NCI-H2107 treated with DMSO at 0.1 percent for 48 hours (cell line): ENCODE measurements at regions not wholly inside any gene's neighbourhood (a gene's known extent, or its start where the extent isn't known, plus 50 kb on each side); places are given as distances from the start of the nearest gene placed in this dataset.
"Not testable (repeated sequence)": the region's sequence is repeated elsewhere in the genome, so short reads cannot be mapped to it uniquely, and the experiment has no call there.

Experiments
- DNase-seq: peaks from one replicate; lab custom pipeline; 2025; ENCODE audit not compliant: unreplicated experiment; lab: John Stamatoyannopoulos, UW

DNA sequence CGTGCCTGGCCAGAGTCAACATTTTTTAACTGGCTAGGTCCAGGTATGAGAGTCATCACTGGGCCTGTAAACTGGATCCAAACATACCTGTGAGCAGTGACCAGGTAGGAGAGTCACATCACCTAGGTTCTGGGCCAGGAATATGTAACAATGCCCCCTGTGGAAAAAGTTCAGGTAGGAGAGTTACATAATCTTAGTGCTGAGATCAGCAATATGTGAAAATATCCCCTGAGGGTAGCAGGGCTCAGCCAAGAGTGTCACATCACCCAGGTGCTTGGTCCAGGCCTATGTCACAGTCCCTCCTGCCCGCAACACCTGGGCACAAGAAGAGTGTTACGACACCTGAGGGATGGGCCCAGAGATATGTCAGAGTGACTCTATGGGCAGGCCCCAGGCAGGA lies 2104.7 kb downstream of the TP53TG3F start:
- DNase-seq: no peak

DNA sequence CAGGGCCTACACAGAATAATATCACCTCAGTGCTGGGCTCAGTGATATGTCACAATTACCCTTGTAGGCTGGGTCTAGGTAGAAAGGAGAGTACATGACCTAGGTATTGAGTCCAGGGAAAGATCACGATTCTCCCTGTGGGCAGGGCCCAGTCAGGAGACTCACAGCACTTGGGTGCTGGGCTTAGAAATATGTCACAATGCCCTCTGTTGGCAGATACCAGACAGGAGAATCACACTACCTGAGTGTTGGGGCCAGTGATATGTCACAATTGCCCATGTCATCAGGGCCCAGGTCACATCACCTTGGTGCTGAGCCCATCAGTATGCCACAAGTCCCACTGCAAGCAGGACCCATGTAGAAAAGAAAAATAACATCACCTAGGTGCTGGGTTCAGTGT lies 2105.5 kb downstream of the TP53TG3F start:
- DNase-seq: no peak

DNA sequence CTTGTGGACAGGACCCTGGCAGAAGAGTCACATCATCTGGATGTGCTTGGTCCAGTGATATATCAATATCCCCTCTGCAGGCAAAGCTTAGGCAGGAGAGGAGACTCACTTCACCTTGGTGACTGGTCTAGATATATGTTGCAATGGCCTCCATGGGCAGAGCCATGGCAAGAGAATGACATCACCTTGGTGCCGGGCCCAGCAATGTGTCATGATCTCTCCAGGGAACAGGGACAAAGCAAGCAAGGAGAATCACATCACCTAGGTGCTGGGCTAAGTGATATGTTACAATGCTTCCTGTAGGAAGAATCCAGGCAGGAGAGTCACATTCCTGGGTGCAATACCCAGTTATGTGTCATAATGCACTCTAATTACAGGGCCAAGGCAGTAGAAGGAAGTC lies 2106.2 kb downstream of the TP53TG3F start:
- no peak for DNase-seq

DNA sequence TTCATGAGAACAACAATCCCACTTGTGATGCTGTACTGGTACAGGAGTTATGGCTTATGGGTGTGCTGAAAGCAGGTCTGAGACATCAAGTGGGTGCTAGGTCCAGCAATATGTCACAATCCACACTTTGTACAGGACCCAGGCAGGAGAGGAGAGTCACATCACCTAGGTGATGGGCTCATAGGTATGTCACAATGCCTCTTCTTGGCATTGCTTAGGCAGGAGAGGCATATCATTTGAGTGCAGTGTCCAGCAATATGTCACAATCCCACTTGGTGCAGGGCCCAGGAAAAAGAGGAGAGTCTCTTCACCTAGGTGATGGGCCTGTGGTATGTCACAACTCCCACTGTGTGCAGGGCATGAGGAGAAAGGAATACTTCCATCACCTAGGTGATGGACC lies 2110.0 kb downstream of the TP53TG3F start:
- DNase-seq: no peak

DNA sequence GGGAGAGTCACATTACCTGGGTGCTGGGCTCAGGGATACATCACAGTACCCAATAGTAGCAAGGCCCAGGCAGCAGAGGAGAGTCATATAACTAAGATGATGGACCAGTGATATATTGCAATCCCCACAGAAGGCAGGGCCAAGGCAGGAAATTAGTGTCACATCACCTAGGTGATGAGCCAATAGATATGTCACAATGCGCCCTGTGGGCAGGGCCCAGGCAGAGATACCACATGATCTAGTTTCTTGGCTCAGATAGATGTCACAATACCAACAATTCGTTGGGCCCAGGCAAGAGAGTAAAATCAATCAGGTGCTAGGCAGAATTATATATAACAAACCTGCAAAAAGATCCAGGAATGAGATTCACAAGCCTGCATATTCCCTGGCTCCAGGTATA lies 2111.5 kb downstream of the TP53TG3F start:
- DNase-seq: no peak

DNA sequence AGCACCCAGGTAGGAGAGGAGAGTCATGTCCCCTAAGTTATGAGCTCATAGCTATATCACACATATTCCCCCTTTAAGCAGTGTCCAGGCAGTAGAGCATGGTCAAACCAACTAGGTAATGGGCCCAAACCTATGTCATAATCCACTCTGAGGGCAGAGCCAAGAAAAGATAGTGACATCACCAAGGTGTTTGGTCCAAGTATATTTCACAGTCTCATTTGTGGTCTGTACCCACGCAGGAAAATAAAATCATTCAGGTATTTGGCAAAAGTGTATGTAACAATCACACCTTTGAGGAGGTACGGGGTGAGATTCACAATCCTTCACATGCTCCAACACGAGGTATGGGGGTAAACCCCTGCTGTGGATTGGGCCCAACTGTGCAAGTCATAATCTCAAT lies 2112.8 kb downstream of the TP53TG3F start:
- no peak for DNase-seq

DNA sequence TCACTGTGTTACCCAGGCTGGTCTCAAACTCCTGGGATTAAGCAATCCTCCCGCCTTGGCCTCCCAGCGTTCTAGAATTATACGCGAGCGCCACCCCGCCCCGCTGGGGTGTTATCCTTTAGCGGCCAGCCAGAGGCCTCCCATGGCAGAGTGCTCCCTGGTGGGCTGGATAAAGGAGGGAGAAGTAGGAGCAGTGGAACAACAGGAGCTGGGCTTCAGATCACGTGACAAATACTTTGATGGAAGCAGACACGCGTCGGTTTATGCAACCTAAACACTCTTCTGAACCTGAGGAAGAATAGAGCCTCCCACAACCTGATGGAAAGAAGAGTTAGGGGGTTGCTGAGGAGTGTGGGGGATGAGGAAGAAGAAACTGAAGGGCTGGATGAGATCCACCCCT lies 2114.0 kb downstream of the TP53TG3F start:
- no peak for DNase-seq

DNA sequence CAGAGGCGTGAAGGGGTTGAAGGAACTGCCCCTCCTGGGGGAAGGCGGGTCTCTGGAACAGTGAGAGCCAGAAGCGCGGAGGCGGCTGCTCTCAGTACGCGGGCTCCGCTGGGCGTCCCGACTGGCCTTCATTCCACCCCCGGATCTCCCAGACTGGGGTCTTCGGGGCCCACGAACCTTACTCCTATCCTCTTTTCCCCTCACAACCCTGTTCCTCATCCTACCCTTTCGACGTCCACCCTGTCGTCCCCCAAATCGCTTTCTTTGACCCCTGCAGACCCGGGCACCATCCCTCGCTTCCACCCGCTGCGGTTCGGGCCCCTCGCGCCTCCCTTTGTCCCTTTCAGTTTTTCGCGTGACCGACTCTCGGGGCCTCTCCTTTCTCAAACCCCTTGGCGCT lies 2114.6 kb downstream of the TP53TG3F start:
- no peak for DNase-seq

DNA sequence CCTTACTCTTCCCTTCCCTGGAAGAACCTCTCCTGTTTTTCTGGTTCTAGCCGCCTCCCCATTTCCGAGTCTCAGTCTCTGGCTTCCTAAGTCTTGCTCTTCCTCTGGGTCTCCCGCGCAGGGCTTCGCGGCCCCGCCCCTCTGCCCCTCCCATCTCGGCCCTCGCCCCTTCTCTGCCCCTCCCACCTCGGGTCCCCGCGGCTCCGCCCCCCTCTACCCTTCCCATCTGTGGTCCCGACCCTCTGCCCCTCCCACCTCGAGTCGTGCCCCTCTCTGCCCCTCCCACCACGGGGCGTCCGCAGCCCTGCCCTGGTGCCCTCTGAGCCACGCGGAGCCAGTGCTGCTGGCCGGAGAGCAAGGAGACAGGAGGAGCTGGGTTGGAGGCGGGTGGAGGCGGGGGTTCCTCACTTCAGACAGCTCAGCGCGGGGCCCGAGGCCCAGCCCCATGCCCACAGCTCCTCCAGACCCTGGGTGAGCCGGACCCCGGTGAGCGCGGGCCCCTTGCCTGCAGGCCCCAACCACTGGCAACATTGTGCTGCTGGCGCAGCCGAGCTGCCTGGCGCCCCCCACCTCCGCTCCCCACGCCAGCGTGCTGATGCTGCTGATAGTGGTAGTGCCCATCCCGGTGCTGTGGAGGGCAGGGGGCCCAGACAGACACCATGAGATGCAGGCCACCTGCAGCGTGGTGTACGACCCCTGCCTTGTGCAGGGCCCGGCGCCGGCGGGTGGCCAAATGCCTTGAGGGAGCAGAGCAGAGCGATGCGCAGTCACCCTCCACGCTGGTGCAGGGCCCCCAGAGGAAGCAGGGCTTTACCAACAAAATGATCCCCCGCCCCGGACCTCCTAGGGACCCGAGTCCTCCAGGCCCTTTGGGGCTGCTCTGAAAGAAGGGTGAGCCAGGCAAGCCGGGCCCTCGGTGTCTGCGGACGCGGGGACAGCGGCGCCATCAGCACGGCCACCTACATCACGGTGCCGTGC lies 2115.3 kb downstream of the TP53TG3F start:
- no peak for DNase-seq

DNA sequence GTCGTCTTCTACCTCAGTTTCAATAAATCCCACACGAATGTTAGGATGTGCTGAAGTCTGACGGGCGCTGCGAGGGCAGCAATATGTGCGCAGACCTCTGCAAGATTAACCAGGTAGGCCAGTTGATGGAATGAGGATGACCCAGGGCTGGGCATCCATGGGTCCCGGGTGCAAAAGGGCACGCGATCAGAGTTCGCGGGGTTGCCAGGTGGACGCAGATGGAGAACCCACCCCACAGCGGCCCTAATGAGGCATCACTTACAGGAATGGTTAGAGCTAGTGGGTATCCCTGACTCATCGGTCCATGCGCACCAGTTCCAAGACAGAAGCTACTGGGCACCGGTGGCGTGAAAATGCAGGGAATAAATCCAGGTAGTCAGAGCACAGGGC lies 2116.0 kb downstream of the TP53TG3F start:
- no peak for DNase-seq

DNA sequence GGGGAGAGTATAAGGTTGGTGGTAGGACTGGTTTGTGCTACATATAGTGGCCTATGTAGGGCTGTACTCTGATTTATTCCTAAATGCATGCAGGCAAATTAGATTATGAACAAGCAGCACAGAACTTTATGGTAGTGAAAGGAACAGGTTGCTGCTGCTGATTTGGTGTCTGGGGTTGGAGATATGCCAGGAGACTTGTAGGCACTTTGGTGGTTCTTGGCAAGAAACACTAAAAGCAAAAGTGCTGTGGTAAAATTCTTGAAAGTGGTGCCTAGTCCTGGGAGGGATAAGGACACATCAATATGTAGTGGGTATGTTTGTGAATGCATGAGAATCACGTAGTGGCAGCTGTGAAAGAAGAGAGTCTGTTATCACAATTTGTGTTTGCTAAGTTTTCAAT lies 2126.0 kb downstream of the TP53TG3F start:
- DNase-seq: no peak

DNA sequence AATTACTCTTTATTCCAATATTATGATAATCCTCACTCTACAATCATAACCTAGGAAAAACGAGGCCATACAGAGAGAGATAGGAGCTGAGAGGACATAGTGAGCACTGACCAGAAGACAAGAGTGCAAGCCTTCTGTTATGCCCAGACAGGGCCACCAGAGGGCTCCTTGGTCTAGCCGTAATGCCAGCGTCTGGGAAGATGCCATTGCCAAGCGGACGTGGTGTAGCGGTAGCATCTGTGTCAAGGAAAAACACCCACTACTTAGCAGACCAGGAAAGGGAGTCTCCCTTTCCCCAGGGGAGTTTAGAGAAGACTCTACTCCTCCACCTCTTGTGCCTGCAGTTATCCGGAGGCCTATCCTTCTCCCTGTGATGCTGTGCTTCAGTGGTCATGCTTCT lies 2131.5 kb downstream of the TP53TG3F start:
- not testable (repeated sequence) for DNase-seq

DNA sequence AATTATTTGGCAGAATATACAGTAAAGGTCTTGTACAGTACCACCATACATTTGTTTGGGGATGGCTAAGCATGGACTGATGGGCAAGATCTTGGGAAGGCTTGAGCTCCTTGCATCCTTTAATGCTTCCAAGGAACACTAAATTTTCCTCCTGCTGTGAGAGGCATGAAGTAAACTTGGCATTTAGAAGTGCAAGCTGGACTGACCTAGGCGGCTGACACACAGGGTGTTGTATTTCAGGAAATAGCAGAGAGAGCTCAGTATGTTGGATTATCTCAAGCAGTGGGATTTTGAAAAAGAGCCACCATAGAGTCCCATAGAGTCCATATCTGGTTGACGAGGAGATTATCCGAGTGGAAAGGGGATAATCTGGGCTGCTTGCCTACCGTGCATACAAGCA lies 2137.1 kb downstream of the TP53TG3F start:
- no peak for DNase-seq

DNA sequence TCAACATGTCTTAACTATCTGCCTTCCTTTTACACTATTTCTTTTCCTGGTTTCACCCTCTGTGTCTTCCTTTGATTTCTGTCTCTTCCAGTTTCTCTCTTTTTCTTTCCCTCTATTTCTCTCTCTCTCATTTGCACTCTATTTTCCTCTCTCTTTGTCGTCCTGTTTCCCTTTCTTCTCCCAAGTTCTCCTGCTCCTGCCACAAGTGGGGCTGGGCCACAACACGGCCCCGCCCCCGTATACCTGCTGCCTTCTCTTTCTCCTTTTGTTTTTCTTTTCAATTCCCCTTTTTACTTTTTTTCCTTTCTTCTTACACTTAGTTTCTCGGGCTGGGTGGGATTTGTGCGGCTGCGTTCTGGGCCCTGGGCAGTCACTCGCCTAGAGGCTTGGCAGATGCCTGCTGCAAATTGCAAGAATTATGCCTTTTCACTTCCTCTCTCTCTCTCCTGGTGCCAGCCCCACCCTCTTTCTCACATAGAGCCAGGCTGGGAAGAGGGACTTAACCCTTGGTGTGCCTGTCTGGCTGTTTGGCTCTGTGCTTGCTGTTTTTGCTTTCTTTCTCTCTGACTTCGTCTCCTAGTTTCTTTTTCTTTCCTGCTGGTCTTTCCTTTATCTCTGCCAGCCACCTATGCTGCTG lies 2139.4 kb downstream of the TP53TG3F start:
- no peak for DNase-seq

DNA sequence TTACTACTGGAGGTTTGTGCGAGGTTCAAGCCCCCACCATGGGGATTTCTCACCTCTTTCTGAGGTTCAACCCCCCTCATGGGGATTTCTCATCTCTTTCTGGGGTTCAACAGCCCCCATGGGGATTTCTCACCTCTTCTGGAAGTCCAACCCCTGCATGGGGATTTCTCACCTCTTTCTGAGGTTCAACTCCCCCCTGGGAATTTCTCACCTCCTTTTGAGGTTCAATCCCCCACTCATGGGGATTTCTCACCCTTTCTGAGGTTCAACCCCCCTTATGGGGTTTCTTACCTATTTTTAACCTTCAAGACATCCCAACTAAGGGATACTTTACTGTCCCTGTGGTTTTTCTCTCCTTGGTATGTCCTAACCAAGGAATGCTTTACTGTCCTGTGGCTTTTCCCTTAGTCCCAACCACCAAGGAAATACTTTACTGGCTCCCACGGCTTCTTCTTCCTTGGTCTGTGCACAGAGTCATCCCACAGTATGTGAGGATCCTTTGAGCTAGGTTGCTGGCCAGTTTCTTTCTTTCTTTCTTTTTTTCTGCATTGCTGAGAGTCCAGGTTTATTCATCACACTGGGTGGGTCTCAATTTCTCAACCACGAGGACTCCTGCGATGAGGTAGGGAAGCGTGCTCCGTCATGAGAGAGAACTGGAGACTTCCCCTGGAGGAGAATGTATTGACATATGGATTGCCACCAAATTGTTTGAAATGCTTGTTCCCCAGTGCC lies 2140.2 kb downstream of the TP53TG3F start:
- DNase-seq: no peak

DNA sequence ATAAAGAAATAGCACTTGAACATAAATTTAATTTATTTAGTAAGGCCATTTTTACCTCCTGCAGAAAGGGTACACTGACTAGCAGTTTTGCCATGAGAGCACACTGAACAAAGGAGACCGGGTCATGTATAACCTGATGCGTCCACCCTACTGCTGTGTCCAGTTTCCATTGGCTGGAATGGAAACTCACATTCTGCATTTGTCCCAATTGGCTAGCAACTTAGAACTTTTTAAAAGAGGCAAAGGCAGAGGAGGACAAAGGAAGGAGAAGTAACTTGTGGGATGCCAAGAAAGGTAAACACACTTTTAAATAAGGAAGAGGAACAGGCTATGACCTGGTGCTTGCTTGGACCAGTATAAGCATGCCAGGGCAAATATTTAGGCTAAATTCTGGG lies 2140.7 kb downstream of the TP53TG3F start:
- DNase-seq: not testable (repeated sequence)

DNA sequence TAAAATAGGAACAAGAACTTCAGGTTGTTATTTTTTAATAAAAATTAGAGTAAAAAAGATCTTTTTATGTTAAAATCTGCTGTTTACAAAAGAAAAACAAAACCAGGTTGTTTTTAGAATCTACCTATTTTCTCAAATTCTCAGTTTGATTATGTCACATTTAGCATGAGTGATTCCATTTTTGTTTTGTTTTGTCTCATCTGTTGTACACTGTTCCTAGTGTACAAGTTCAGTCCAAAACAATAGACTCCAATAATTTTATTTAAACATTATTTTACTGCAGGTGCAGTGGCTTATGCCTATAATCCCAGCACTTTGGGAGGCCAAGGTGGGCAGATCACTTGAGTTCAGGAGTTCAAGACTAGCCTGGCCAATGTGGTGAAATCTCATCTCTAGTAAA lies 2142.7 kb downstream of the TP53TG3F start:
- no peak for DNase-seq

DNA sequence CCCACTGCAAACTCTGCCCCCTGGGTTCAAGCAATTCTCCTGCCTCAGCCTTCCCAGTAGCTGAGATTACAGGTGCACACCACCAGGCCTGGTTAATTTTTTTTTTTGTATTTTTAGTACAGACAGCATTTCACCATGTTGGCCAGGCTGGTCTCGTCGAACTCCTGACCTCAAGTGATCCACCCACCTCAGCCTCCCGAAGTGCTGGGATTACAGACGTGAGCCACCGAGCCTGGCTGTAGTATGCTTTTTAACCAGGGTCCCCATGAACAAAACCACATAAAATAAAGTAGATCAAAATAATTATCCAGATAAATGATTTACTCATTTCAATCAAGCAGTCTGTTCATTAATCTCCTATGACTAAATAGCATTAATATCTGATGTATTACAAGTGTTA lies 2144.0 kb downstream of the TP53TG3F start:
- DNase-seq: not testable (repeated sequence)

DNA sequence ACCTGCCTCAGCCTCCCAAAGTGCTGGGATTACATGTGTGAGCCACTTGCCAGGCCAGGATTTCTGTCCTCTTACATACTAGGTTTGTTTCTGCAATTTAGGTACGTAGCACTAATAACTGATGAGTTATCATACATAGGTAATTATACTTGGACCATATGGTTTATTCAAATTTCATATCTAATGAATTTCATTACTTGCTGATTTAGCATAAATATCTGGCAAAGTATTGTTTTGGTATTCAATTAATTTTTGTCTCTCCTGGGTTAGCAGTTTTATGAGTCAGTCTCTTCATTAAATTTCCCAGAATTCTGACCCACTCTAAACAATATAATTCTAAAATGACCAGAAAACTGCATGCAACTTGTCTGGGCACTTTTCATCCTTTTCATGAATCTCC lies 2146.5 kb downstream of the TP53TG3F start:
- DNase-seq: no peak

DNA sequence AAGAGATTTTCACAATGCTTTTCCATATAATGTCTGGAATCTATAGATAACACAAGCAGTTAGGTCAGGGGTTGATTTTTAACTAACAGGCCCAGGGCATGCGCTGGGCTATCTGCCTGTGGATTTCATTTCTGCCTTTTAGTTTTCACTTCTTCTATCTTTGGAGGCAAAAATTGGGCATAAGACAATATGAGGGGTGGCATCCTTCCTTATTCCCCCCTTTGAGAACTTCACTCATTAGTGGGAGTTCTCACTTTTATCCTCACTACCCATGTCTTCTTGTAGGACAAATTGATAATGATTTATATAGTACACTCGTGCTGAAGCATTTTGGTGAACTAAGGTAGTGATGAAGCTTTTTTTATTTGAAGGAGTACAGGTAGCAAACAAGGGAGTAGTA lies 2155.5 kb downstream of the TP53TG3F start:
- not testable (repeated sequence) for DNase-seq

DNA sequence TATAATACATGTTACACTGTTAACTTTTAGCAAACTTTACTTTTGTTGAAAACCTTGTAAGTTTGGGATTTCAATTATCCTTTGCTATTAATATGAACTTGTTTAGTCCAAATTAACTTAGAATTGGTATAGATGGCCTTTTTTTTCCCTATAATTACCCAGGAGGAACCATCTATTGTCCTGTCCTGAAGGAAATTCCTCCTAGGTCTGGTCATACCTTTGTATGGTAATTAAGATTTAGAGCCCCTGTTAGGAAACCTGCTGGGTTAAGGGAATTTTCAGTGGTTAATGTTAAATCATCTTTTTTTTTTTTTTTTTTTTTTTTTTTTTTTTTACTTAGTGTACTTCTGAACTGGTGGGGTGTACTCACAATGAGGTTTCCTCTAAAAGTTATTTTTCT lies 2159.8 kb downstream of the TP53TG3F start:
- not testable (repeated sequence) for DNase-seq

DNA sequence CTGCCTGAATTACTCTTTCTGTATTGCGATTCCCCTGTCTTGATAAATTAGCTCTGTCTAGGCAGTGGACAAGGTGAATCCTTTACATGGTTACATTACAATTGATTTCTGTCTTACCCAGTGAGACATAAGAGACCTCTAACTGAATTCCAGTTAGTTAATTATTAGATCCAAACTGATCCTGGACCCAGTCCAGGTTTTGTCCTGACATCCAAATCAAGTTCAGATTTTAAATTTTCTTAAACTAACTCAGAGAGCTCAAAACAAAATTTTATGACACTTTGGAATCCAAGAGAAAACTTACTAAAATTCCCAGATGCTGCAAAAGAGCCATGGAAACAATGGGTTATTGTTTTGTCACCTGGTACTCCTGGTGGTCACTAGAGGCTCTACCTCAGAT lies 2166.6 kb downstream of the TP53TG3F start:
- no peak for DNase-seq
